Stomach (tissue), 4 donors: ENCODE measurements at regions not wholly inside any gene's neighbourhood (a gene's known extent, or its start where the extent isn't known, plus 50 kb on each side); places are given as distances from the start of the nearest gene placed in this dataset.

Source experiments
- EP300 ChIP-seq: sonication (generic); formaldehyde crosslinking; IDR thresholded peaks from one replicate; pipeline ENCODE4 v1.6.1; 2017; ENCODE audit warnings: antibody characterized with exemption
- POLR2A ChIP-seq, 4 donors: fragments of 450-650 bp; IDR thresholded peaks; one replicate each; pipeline ENCODE4 v1.6.1; 2016; ENCODE audit warnings: antibody characterized with exemption in 4 of 4, control low read depth in 2 of 4, mild to moderate bottlenecking in 1 of 4, moderate library complexity in 1 of 4
- POLR2AphosphoS5 ChIP-seq, 3 donors: sonication (generic); formaldehyde crosslinking; IDR thresholded peaks; one replicate each; pipeline ENCODE4 v1.6.1; 2016; ENCODE audit warnings: antibody characterized with exemption in 3 of 3
- TF ChIP-seq, protein P1 (sequence below), 7 experiments: fragments of 450-650 bp in 4 of 7; fragments of 200-600 bp in 3 of 7; sonication (generic) in 3 of 7; IDR thresholded peaks; one replicate each; pipeline ENCODE4 v1.5.1; 2016 to 2019; ENCODE audit warnings: antibody characterized with exemption in 7 of 7, control low read depth in 2 of 7, mild to moderate bottlenecking in 1 of 7

DNA sequence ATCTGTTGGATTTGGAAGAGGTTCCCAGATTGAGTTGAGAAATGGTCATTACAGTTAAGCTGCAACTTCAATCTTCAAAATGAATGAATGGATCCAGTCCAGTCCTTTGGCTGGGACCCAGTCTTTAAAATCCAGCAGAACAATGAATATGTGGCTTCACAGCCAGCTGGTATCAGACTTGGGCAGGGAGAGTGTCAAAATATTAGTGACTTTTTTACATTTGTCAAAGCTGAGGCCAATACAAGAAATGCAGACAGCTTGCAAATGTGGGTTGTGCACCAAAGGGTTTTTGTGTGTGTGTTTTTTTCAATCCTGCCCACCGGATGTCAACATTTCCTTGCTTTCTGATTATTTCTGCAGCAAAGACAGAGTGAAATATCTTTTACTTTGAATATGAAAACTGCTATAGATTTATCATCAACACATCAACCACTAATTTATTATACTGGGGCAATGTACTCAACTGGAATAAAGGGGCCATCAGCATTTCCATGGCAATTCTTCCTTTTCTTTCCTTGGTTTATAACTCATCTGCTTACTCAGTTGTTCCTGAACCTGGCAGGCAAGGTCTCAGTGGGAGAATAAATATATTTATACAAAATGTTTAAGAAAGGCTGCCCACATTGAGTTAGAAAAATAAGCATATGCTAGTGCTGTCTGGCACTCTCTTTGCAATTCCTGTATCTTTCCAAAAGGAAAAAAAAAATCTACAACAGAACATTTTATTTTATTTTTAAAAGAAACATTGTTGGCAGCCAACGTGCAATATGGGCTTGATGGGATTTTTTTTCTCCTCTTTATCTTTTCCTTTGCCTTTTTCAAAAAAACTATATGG is 491.6 kb upstream of the C1orf87 start:
- TF ChIP-seq, protein P1, sequence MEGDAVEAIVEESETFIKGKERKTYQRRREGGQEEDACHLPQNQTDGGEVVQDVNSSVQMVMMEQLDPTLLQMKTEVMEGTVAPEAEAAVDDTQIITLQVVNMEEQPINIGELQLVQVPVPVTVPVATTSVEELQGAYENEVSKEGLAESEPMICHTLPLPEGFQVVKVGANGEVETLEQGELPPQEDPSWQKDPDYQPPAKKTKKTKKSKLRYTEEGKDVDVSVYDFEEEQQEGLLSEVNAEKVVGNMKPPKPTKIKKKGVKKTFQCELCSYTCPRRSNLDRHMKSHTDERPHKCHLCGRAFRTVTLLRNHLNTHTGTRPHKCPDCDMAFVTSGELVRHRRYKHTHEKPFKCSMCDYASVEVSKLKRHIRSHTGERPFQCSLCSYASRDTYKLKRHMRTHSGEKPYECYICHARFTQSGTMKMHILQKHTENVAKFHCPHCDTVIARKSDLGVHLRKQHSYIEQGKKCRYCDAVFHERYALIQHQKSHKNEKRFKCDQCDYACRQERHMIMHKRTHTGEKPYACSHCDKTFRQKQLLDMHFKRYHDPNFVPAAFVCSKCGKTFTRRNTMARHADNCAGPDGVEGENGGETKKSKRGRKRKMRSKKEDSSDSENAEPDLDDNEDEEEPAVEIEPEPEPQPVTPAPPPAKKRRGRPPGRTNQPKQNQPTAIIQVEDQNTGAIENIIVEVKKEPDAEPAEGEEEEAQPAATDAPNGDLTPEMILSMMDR (IDR thresholded peaks at IDR 0.05), result no peak
- TF ChIP-seq POLR2A (IDR thresholded peaks at IDR 0.05) (no peak), POLR2AphosphoS5 (IDR thresholded peaks at IDR 0.05) (no peak), EP300 (no peak)
